ENCODE measurements at regions not wholly inside any gene's neighbourhood (a gene's known extent, or its start where the extent isn't known, plus 50 kb on each side); places are given as distances from the start of the nearest gene placed in this dataset.
"Not testable (repeated sequence)": the region's sequence is repeated elsewhere in the genome, so short reads cannot be mapped to it uniquely, and the experiment has no call there.

GRCh38 chr4:31192341-31192740 is 472.2 kb downstream of the PCDH7 start:
- ChIA-PET POLR2A (no interaction called here), CTCF (interaction anchor here (2.4 kb wide), 1 partner anchor 10 kb away, joined by 10 read pairs; no protein-coding TSS in a partner anchor)
- no peak for TF ChIP-seq CTCF (IDR thresholded peaks at IDR 0.05; ENCODE audit: control extremely low read depth, extremely low read depth, low read depth, missing control alignments)
- no peak for DNase-seq (ENCODE audit: extremely low spot score)

- no peak for DNase-seq (ENCODE audit: extremely low spot score)
- POLR2A ChIA-PET = no interaction called here
- CTCF ChIA-PET = interaction anchor here (0.9 to 2.4 kb wide), 2 partner anchors 9 to 11 kb away, joined by 3 to 10 read pairs; no protein-coding TSS in a partner anchor
- no peak for TF ChIP-seq CTCF (IDR thresholded peaks at IDR 0.05; ENCODE audit: control extremely low read depth, extremely low read depth, low read depth, missing control alignments)
Measured at GRCh38 chr4:31193521-31193920, 473.4 kb downstream of the PCDH7 start.

GRCh38 chr4:31194823-31195222 is 474.7 kb downstream of the PCDH7 start:
- ChIA-PET CTCF (no interaction called here), POLR2A (no interaction called here)
- no peak for TF ChIP-seq CTCF (IDR thresholded peaks at IDR 0.05; ENCODE audit: control extremely low read depth, extremely low read depth, low read depth, missing control alignments)
- no peak for DNase-seq (ENCODE audit: extremely low spot score)

GRCh38 chr4:31199644-31200043 is 479.5 kb downstream of the PCDH7 start:
- ChIA-PET POLR2A (no interaction called here), CTCF (no interaction called here)
- DNase-seq (ENCODE audit: extremely low spot score) = no peak
- no peak for TF ChIP-seq CTCF (IDR thresholded peaks at IDR 0.05; ENCODE audit: control extremely low read depth, extremely low read depth, low read depth, missing control alignments)

- CTCF ChIA-PET; DNase-seq (ENCODE audit: extremely low spot score); POLR2A ChIA-PET: not testable (repeated sequence)
Measured at GRCh38 chr4:31202054-31202453, 481.9 kb downstream of the PCDH7 start.

DNA sequence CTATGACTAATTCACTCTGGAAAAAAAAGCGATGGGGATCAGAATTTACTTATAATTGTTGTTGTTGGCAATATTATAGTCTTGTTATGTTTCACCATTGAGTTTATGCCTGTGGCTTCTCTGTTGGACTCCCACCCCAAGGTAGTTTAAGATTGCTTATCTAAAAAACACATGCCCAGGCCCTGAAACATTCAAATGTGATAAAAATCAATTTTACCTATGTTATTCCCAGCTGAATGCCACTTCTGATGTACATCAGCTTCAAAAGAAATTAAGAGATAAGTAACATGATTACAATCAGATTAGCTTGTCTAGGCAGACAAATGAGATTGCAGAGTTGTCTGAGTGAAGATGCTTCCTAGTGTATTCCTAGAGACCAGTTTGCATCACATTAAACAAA is 484.7 kb downstream of the PCDH7 start:
- ChIA-PET CTCF (no interaction called here), POLR2A (no interaction called here)
- no peak for TF ChIP-seq CTCF (IDR thresholded peaks at IDR 0.05; ENCODE audit: control extremely low read depth, extremely low read depth, low read depth, missing control alignments)
- DNase-seq (ENCODE audit: extremely low spot score) = no peak

GRCh38 chr4:31220921-31221320 is 500.8 kb downstream of the PCDH7 start:
- POLR2A ChIA-PET = no interaction called here
- DNase-seq (ENCODE audit: extremely low spot score) = no peak
- no peak for TF ChIP-seq CTCF (IDR thresholded peaks at IDR 0.05; ENCODE audit: control extremely low read depth, extremely low read depth, low read depth, missing control alignments)
- CTCF ChIA-PET = no interaction called here
